Neural progenitor cell (in vitro differentiated cells): ENCODE measurements at regions not wholly inside any gene's neighbourhood (a gene's known extent, or its start where the extent isn't known, plus 50 kb on each side); places are given as distances from the start of the nearest gene placed in this dataset.

Experiments used
- DNase-seq: peaks from one replicate; pipeline ENCODE4 v3.0.0-alpha.2; 2016; ENCODE audit warnings: low spot score
- H2AFZ ChIP-seq: fragments of 200-600 bp; sonication (generic); replicated peaks from 2 replicates; pipeline ENCODE4 v1.6.1; 2016; ENCODE audit warnings: antibody characterized with exemption
- H3F3A ChIP-seq: fragments of 200-600 bp; sonication (generic); 2 replicates; pipeline ENCODE4 v1.6.1; 2016; ENCODE audit warnings: antibody characterized with exemption, low read depth
- H3K27ac ChIP-seq: fragments of 200-600 bp; sonication (generic); 2 replicates; pipeline ENCODE4 v1.5.1; 2016; ENCODE audit warnings: mild to moderate bottlenecking
- H3K27me3 ChIP-seq: fragments of 200-600 bp; sonication (generic); 2 replicates; pipeline ENCODE4 v1.6.1; 2016; ENCODE audit warnings: mild to moderate bottlenecking, moderate library complexity
- H3K36me3 ChIP-seq: fragments of 200-600 bp; sonication (generic); 2 replicates; pipeline ENCODE4 v1.5.1; 2016
- H3K4me1 ChIP-seq: fragments of 200-600 bp; sonication (generic); 2 replicates; pipeline ENCODE4 v1.6.1; 2016; ENCODE audit warnings: mixed run types
- H3K4me2 ChIP-seq: fragments of 200-600 bp; sonication (generic); 2 replicates; pipeline ENCODE4 v1.6.1; 2016
- H3K4me3 ChIP-seq: fragments of 200-600 bp; sonication (generic); 2 replicates; pipeline ENCODE4 v1.5.1; 2016
- H3K79me2 ChIP-seq: fragments of 200-600 bp; sonication (generic); 2 replicates; pipeline ENCODE4 v1.6.1; 2016; ENCODE audit warnings: low read depth
- H3K9ac ChIP-seq: fragments of 200-600 bp; sonication (generic); 2 replicates; pipeline ENCODE4 v1.6.1; 2016
- H3K9me3 ChIP-seq: fragments of 200-600 bp; sonication (generic); 2 replicates; pipeline ENCODE4 v1.5.1; 2016; ENCODE audit warnings: low read depth
- H4K20me1 ChIP-seq: fragments of 200-600 bp; sonication (generic); 2 replicates; pipeline ENCODE4 v1.6.1; 2016; ENCODE audit warnings: low read depth
- H3K27ac Mint-ChIP-seq: 3 replicates; pipeline ENCODE4 v1.8.0; 2021; ENCODE audit warnings: mixed read lengths
- H3K27me3 Mint-ChIP-seq: 2 replicates; pipeline ENCODE4 v1.8.0; 2022; ENCODE audit warnings: low read depth, mild to moderate bottlenecking, inconsistent platforms, moderate library complexity, mixed read lengths; ENCODE audit not compliant: insufficient read depth
- H3K36me3 Mint-ChIP-seq: 3 replicates; pipeline ENCODE4 v1.8.0; 2021; ENCODE audit warnings: mixed read lengths
- H3K4me1 Mint-ChIP-seq: 3 replicates; pipeline ENCODE4 v1.8.0; 2021; ENCODE audit warnings: mixed read lengths
- H3K4me3 Mint-ChIP-seq: 3 replicates; pipeline ENCODE4 v1.8.0; 2021; ENCODE audit warnings: mild to moderate bottlenecking, moderate library complexity, mixed read lengths
- H3K9me3 Mint-ChIP-seq: 3 replicates; pipeline ENCODE4 v1.8.0; 2020; ENCODE audit warnings: mixed read lengths
- CTCF ChIP-seq: fragments of 200-600 bp; sonication (generic); IDR thresholded peaks from 2 replicates; pipeline ENCODE4 v1.5.1; 2017; ENCODE audit warnings: antibody characterized with exemption, mild to moderate bottlenecking
- EZH2 ChIP-seq: fragments of 200-600 bp; sonication (generic); IDR thresholded peaks from 2 replicates; pipeline ENCODE4 v1.6.1; 2017; ENCODE audit warnings: antibody characterized with exemption, mild to moderate bottlenecking, moderate library complexity
- EZH2phosphoT487 ChIP-seq: fragments of 200-600 bp; sonication (generic); IDR thresholded peaks from 2 replicates; pipeline ENCODE4 v1.6.1; 2017; ENCODE audit warnings: antibody characterized with exemption

GRCh38 chr20:40748182-40748581 lies 59.1 kb upstream of the MAFB start:
- H3K9me3 Mint-ChIP-seq: no peaks in the 10 kb centered on the region
- Histone ChIP-seq H4K20me1 (no peaks in the 10 kb centered on the region), H3K9ac (no peak overlapping the region), H3F3A (no peaks in the 10 kb centered on the region), H2AFZ (no peak overlapping the region), H3K9me3 (no peaks in the 10 kb centered on the region), H3K36me3 (no peaks in the 10 kb centered on the region), H3K4me3 (no peak overlapping the region), H3K27me3 (no peaks in the 10 kb centered on the region), H3K27ac (no peak overlapping the region), H3K79me2 (no peaks in the 10 kb centered on the region), H3K4me1 (no peaks in the 10 kb centered on the region), H3K4me2 (no peak overlapping the region)
- no peak overlapping the region for H3K27ac Mint-ChIP-seq
- H3K36me3 Mint-ChIP-seq: no peaks in the 10 kb centered on the region
- H3K27me3 Mint-ChIP-seq: peaks cover 3% of the 10 kb centered on the region
- H3K4me3 Mint-ChIP-seq: no peak overlapping the region
- TF ChIP-seq EZH2phosphoT487 (no peak), CTCF (no peak), EZH2 (no peak)
- no peaks in the 10 kb centered on the region for H3K4me1 Mint-ChIP-seq
- no peak for DNase-seq

DNA sequence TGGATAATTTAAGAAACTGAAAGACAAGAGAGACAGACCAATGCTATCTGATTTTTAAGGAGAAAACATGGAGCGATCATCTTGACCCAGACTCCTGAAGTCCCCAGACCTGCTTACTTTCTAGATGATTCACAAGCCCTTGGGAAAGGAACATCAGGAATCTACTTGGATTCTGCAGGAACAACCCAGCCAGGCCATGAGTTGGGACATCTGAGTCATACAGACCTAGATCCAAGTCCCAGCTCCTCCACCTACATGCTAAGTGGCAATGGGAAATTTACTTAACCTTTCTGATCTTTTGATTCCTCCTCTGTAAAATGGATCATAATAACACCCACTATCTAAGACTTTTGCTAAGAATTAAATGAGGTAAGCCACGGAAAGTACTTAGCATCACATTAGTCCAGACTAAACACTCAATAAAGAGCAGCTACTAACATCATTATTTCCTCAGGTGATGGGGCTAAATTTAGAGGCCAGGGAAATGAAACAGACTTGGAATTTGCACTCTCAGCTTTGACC lies 61.0 kb upstream of the MAFB start:
- Mint-ChIP-seq H3K27me3 (peaks cover 2% of the 10 kb centered on the region), H3K36me3 (no peaks in the 10 kb centered on the region), H3K4me3 (no peak overlapping the region), H3K4me1 (no peaks in the 10 kb centered on the region), H3K9me3 (no peaks in the 10 kb centered on the region), H3K27ac (no peak overlapping the region)
- no peak for TF ChIP-seq EZH2
- no peak for TF ChIP-seq CTCF
- no peak for TF ChIP-seq EZH2phosphoT487
- H3K9me3 ChIP-seq: no peaks in the 10 kb centered on the region
- H2AFZ ChIP-seq: no peak overlapping the region
- no peak overlapping the region for H3K27ac ChIP-seq
- no peak overlapping the region for H3K4me2 ChIP-seq
- H3F3A ChIP-seq: no peaks in the 10 kb centered on the region
- H4K20me1 ChIP-seq: no peaks in the 10 kb centered on the region
- no peaks in the 10 kb centered on the region for H3K27me3 ChIP-seq
- H3K4me1 ChIP-seq: no peaks in the 10 kb centered on the region
- no peak overlapping the region for H3K4me3 ChIP-seq
- H3K9ac ChIP-seq: no peak overlapping the region
- no peaks in the 10 kb centered on the region for H3K36me3 ChIP-seq
- H3K79me2 ChIP-seq: no peaks in the 10 kb centered on the region
- DNase-seq: no peak

- Histone ChIP-seq H3K4me3 (no peak overlapping the region), H3K4me1 (no peaks in the 10 kb centered on the region), H3K79me2 (no peaks in the 10 kb centered on the region), H3K27me3 (no peaks in the 10 kb centered on the region), H3K36me3 (no peaks in the 10 kb centered on the region), H3K9ac (no peak overlapping the region), H3K4me2 (no peak overlapping the region), H3K9me3 (no peaks in the 10 kb centered on the region), H3K27ac (no peak overlapping the region), H2AFZ (no peak overlapping the region), H4K20me1 (no peaks in the 10 kb centered on the region), H3F3A (no peaks in the 10 kb centered on the region)
- peaks cover 2% of the 10 kb centered on the region for H3K27me3 Mint-ChIP-seq
- H3K36me3 Mint-ChIP-seq: no peaks in the 10 kb centered on the region
- H3K4me3 Mint-ChIP-seq: no peak overlapping the region
- TF ChIP-seq CTCF: no peak
- no peak for TF ChIP-seq EZH2phosphoT487
- TF ChIP-seq EZH2: no peak
- no peaks in the 10 kb centered on the region for H3K4me1 Mint-ChIP-seq
- no peaks in the 10 kb centered on the region for H3K9me3 Mint-ChIP-seq
- no peak for DNase-seq
- H3K27ac Mint-ChIP-seq: no peak overlapping the region
Observed at GRCh38 chr20:40750541-40751035, 61.6 kb upstream of the MAFB start.
